ENCODE measurements at regions not wholly inside any gene's neighbourhood (a gene's known extent, or its start where the extent isn't known, plus 50 kb on each side); places are given as distances from the start of the nearest gene placed in this dataset.

DNA sequence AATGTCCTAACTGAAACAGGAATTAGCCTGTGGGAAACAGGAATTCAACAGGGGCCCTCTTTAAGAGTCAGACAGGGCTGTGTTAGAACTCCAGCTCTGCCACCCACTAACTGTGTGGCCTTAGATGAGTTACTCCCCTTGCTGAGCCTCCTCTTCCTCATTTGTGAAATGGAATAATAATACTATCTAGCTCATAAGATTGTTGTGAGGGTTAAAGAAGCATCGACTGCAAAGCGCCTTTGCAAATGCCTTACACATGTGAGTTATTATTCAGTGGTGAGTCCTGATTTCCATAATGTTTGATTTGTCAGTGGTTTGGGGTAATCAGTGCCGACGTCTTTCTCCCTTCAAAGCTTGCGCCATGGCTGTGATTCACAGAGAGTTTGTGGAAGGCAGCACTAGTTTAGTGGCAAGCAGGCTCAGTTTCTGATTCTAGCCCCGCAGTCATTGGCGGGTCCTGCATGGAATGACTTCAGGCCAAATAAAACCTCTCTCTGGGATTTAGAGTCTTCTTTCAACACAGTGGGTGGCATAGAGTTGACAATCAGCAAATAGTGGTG lies 388.5 kb downstream of the PLPP3 start:
- peak in 1 of 2 experiments; percentile 31 for DNase-seq (ENCODE audit: low read depth in 1 of 2, low spot score in 2 of 2)
- no peaks in the 10 kb centered on the region for H3K36me3 ChIP-seq
- no peaks in the 10 kb centered on the region for H3K27me3 ChIP-seq (replicated peaks)
- peaks cover 32% of the 10 kb centered on the region for H3K4me1 ChIP-seq (replicated peaks)
- H3K4me3 ChIP-seq = no peak overlapping the region
- no peaks in the 10 kb centered on the region for H3K9me3 ChIP-seq (replicated peaks)
- peak overlapping the region; percentile 2; the same call in 1 of the 2 replicates for H3K27ac ChIP-seq

DNA sequence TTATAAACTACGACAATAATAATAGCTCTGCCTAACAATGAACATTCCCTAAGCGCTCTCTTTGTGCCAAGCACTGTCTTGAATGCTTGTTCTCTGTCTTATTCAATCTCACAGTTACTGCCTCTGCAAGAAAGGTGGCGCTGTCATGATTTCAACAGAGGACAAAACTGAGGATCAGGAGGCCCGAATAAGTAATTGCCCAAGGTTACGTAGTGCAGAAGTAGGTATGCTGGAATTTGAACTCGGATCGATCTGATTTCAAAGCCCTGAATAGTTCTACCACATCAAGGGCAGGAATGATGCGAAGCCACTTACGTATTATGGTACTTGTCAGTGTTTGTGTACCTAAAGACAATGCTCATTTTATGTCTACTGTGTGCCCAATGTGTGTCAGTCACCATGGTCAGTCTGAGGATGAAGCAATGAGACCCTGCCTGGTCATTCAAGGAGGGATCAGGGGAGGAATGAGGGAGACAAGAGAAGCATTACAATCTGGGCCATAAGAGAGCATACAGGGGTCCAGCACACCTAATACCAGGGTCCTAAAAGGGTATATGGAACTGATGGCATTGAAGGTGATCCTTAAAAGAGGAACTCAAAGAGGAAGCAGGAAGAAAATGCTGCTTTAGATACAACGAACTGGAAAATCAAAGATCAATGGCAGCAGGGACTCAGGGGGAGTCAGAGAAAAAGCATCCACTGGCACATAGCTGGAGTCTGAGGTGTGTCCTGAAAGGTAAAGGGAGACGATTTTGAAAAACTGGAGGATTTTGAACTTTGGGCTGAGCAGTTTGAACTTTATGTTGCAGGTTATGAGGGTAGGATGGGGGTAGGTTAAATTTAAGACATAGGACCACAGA lies 389.2 kb downstream of the PLPP3 start:
- no peaks in the 10 kb centered on the region for H3K9me3 ChIP-seq (replicated peaks)
- peak overlapping the region; percentile 2; the same call in 1 of the 2 replicates for H3K27ac ChIP-seq
- no peak overlapping the region for H3K4me3 ChIP-seq

GRCh38 chr1:56189454-56189853 lies 389.9 kb downstream of the PLPP3 start:
- Histone ChIP-seq H3K4me1 (replicated peaks) (peaks cover 38% of the 10 kb centered on the region), H3K4me3 (no peak overlapping the region), H3K27ac (no peak overlapping the region), H3K36me3 (no peaks in the 10 kb centered on the region), H3K9me3 (replicated peaks) (no peaks in the 10 kb centered on the region), H3K27me3 (replicated peaks) (no peaks in the 10 kb centered on the region)
- peak in 1 of 2 experiments; percentile 27 for DNase-seq (ENCODE audit: low read depth in 1 of 2, low spot score in 2 of 2)

More for the DNA sequence above, 389.2 kb downstream of the PLPP3 start:
- H3K27me3 ChIP-seq (replicated peaks) = no peaks in the 10 kb centered on the region
- H3K36me3 ChIP-seq = no peaks in the 10 kb centered on the region
- H3K4me1 ChIP-seq (replicated peaks) = peaks cover 38% of the 10 kb centered on the region
- DNase-seq (ENCODE audit: low read depth in 1 of 2, low spot score in 2 of 2) = peak in 1 of 2 experiments; percentile 33

DNA sequence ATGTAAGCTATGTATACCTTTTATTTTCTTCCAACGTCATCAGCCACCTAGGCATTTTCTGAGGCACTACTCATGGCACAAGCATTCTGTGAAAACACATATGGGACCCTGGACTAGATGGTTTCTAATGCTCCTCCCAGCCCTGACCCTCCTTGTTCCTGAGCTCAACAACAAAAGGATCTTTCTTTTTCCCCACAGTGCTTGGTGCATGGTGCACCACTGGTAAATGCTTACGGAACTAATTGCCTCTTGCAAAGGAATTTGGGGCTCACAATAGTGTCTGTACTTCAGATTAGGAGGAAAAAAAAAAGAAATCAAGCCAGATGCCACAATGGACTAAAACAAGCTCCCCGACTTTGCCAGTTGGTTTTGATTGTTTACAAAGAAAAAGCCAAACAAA lies 390.5 kb downstream of the PLPP3 start:
- Histone ChIP-seq H3K27ac (no peak overlapping the region), H3K9me3 (replicated peaks) (no peaks in the 10 kb centered on the region), H3K36me3 (no peaks in the 10 kb centered on the region), H3K4me3 (no peak overlapping the region), H3K27me3 (replicated peaks) (no peaks in the 10 kb centered on the region), H3K4me1 (replicated peaks) (peaks cover 38% of the 10 kb centered on the region)
- no peak for DNase-seq (ENCODE audit: low read depth in 1 of 2, low spot score in 2 of 2)

GRCh38 chr1:56188221-56188620 lies 391.1 kb downstream of the PLPP3 start:
- Histone ChIP-seq H3K27ac (no peak overlapping the region), H3K4me1 (replicated peaks) (peaks cover 38% of the 10 kb centered on the region), H3K36me3 (no peaks in the 10 kb centered on the region), H3K27me3 (replicated peaks) (no peaks in the 10 kb centered on the region), H3K9me3 (replicated peaks) (no peaks in the 10 kb centered on the region), H3K4me3 (no peak overlapping the region)
- DNase-seq (ENCODE audit: low read depth in 1 of 2, low spot score in 2 of 2) = no peak

DNA sequence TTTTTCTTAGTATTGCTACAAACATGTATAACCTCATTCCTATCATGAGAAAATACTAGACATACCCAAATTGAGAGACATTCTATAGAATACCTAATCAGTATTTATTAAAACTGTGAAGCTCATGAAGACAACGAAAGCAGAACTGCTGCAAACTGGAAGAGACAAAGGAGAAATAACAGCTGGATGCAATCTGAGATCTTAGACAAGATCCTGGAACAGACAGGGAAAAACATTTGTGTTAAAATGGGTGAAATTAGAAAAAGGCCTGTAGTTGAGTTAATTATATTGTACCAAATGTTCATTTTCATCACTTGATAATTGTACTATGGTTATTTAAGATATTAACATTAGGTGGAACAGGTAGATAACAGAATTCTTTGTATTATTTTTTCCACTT lies 392.0 kb downstream of the PLPP3 start:
- DNase-seq (ENCODE audit: low read depth in 1 of 2, low spot score in 2 of 2) = no peak
- H3K4me1 ChIP-seq (replicated peaks) = peaks cover 38% of the 10 kb centered on the region
- H3K27me3 ChIP-seq (replicated peaks) = no peaks in the 10 kb centered on the region
- H3K36me3 ChIP-seq = no peaks in the 10 kb centered on the region
- H3K9me3 ChIP-seq (replicated peaks) = no peaks in the 10 kb centered on the region
- H3K4me3 ChIP-seq = no peak overlapping the region
- H3K27ac ChIP-seq = no peak overlapping the region

DNA sequence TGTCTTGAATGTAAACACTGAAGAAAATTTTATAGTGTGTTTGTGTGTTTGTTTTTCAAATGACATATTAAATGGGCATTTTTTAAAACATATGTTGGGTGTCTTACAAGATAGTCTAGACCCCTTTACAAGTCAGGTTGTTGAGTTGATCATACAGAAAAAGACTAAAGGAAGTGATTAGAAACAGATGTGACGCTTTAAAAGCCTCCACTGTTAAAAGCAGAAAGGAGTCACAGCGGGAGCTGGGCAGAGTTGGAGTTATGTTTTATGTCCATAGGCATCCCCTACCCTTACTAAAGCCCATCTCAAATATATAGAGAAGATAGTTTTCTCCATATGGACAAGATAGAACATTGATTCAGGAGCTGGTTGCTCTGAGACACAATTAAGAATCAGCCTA lies 393.9 kb downstream of the PLPP3 start:
- H3K9me3 ChIP-seq (replicated peaks) = no peaks in the 10 kb centered on the region
- DNase-seq (ENCODE audit: low read depth in 1 of 2, low spot score in 2 of 2) = no peak
- H3K4me3 ChIP-seq = no peak overlapping the region
- H3K27ac ChIP-seq = no peak overlapping the region
- no peaks in the 10 kb centered on the region for H3K27me3 ChIP-seq (replicated peaks)
- H3K36me3 ChIP-seq = no peaks in the 10 kb centered on the region
- H3K4me1 ChIP-seq (replicated peaks) = peaks cover 33% of the 10 kb centered on the region

DNA sequence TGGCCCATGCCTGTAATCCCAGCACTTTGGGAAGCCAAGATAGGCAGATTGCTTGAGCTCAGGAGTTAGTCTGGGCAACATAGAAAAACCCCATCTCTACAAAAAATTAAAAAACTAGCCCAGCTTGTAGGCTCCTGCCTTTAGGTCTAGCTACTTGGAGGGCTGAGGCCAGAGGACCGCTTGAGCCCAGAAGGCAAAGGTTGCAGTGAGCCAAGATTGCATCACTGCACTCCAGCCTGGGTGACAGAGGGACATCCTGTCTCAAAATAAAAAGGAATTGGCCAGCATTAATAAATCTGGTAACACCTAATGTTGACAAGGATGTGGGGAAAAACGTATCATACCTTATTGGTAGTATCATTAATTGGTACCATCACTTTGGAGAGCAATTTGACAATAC lies 396.2 kb downstream of the PLPP3 start:
- Histone ChIP-seq H3K27me3 (replicated peaks) (no peaks in the 10 kb centered on the region), H3K36me3 (no peaks in the 10 kb centered on the region), H3K4me1 (replicated peaks) (peaks cover 17% of the 10 kb centered on the region), H3K27ac (no peak overlapping the region), H3K9me3 (replicated peaks) (no peaks in the 10 kb centered on the region), H3K4me3 (no peak overlapping the region)
- DNase-seq (ENCODE audit: low read depth in 1 of 2, low spot score in 2 of 2) = no peak

GRCh38 chr1:56180520-56181190 lies 398.7 kb downstream of the PLPP3 start:
- Histone ChIP-seq H3K27ac (peak overlapping the region; percentile 27), H3K9me3 (replicated peaks) (no peaks in the 10 kb centered on the region), H3K4me3 (peak overlapping the region; percentile 21), H3K4me1 (replicated peaks) (peaks cover 16% of the 10 kb centered on the region), H3K36me3 (no peaks in the 10 kb centered on the region), H3K27me3 (replicated peaks) (no peaks in the 10 kb centered on the region)
- DNase-seq (ENCODE audit: low read depth in 1 of 2, low spot score in 2 of 2) = peak in 1 of 2 experiments; percentile 36

DNA sequence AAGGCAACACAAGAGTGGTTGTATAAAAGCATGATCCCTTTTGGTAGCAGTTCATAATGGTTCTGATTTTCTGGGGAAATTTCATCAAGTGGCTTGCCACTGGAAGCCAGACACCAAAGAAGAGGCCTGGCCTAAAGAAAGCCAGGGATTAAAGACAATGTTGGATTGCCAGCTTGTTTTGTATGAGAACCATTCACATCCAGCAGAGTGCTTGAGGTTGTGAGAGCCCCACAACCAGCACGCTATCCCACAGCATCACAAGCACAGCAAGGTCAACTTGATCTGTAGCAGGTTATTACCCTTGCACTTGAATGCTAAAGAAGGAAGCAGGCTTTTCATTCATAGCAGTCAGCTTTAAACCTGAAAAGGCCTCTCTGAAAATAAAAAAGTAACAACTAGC lies 399.8 kb downstream of the PLPP3 start:
- no peak for DNase-seq (ENCODE audit: low read depth in 1 of 2, low spot score in 2 of 2)
- Histone ChIP-seq H3K27ac (no peak overlapping the region), H3K27me3 (replicated peaks) (no peaks in the 10 kb centered on the region), H3K4me3 (no peak overlapping the region), H3K9me3 (replicated peaks) (no peaks in the 10 kb centered on the region), H3K36me3 (no peaks in the 10 kb centered on the region), H3K4me1 (replicated peaks) (peaks cover 11% of the 10 kb centered on the region)

DNA sequence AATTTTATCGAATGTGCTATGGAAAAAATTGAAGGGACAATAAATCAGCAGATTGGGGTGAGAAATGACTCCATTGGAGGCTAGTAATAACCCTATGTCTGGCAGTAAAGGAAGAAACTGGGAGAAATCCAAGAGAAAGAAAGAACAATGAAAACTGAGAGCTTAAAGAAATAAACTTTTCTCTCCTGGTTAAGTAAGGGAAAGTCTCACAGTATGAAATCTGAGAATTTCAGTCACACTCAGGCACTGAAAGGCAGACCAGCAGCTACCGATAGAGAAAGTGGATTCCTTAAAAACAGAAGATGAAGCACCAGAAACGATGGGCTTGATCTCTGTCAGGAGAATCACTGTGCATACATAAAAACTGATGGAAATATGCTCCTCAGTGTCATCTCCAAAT lies 404.2 kb downstream of the PLPP3 start:
- no peaks in the 10 kb centered on the region for H3K27me3 ChIP-seq (replicated peaks)
- H3K9me3 ChIP-seq (replicated peaks) = no peaks in the 10 kb centered on the region
- H3K4me3 ChIP-seq = no peak overlapping the region
- H3K27ac ChIP-seq = no peak overlapping the region
- H3K4me1 ChIP-seq (replicated peaks) = no peaks in the 10 kb centered on the region
- no peak for DNase-seq (ENCODE audit: low read depth in 1 of 2, low spot score in 2 of 2)
- no peaks in the 10 kb centered on the region for H3K36me3 ChIP-seq

- Histone ChIP-seq H3K9me3 (replicated peaks) (no peaks in the 10 kb centered on the region), H3K27ac (no peak overlapping the region)
Measured at GRCh38 chr1:56174176-56174885, 405.0 kb downstream of the PLPP3 start.

GRCh38 chr1:56173736-56174135 lies 405.6 kb downstream of the PLPP3 start:
- H3K4me1 ChIP-seq (replicated peaks) = no peaks in the 10 kb centered on the region
- H3K4me3 ChIP-seq = no peak overlapping the region
- H3K36me3 ChIP-seq = no peaks in the 10 kb centered on the region
- DNase-seq (ENCODE audit: low read depth in 1 of 2, low spot score in 2 of 2) = no peak
- H3K9me3 ChIP-seq (replicated peaks) = no peaks in the 10 kb centered on the region
- no peak overlapping the region for H3K27ac ChIP-seq
- no peaks in the 10 kb centered on the region for H3K27me3 ChIP-seq (replicated peaks)

More at GRCh38 chr1:56174176-56174885, 405.0 kb downstream of the PLPP3 start:
- Histone ChIP-seq H3K36me3 (no peaks in the 10 kb centered on the region), H3K4me1 (replicated peaks) (no peaks in the 10 kb centered on the region), H3K4me3 (no peak overlapping the region), H3K27me3 (replicated peaks) (no peaks in the 10 kb centered on the region)
- no peak for DNase-seq (ENCODE audit: low read depth in 1 of 2, low spot score in 2 of 2)

Data from SJSA1 (cell line).